ENCODE measurements at regions not wholly inside any gene's neighbourhood (a gene's known extent, or its start where the extent isn't known, plus 50 kb on each side); places are given as distances from the start of the nearest gene placed in this dataset.

DNA sequence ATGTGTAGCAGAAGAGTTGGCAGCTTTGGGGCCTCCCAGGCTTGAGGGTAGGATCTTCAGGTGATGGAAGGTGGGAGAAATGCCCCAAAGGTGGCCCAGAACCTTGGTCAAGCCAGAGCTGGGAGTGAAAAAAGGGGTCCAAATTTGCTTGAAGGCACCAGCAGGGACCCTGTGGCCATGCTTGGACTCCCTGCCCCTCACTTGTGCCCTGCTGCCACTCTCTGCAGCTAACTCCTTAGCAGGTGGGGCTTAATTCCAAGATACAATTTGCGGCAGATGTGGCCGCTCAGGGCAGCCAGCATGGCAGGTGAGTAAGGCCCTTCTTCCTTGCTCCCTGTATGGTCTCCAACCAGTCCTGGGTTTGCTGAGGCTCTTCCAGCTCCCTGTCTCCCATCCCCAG, 51.3 kb upstream of the ADRA1D start:
- DNase-seq (ENCODE audit: low read depth, low spot score) (no peak), FAIRE-seq (no peak)
- no peaks in the 10 kb centered on the region for H3K4me1 ChIP-seq (ENCODE audit: control insufficient read depth, extremely low read depth, insufficient read depth, low read length)
- intact Hi-C loops (cut with micrococcal nuclease) (no loop called here), dilution Hi-C loops (cut with MboI; ENCODE audit: extremely low pct_ligation_motif_present, low sequenced_read_pairs) (no loop called here)
- H3K27me3 ChIP-seq (ENCODE audit: control insufficient read depth in 2 of 2, insufficient read depth in 2 of 2, low read length in 2 of 2): peaks cover 3 to 4% of the 10 kb centered on the region in 2 experiments
- no peaks in the 10 kb centered on the region for H4K20me1 ChIP-seq (replicated peaks; ENCODE audit: control insufficient read depth, extremely low read depth, insufficient read depth, low read length)
- no peaks in the 10 kb centered on the region for H3K9me3 ChIP-seq (replicated peaks; ENCODE audit: control insufficient read depth, insufficient read depth, low read length)
- no peak for TF ChIP-seq JUN (IDR thresholded peaks at IDR 0.05; ENCODE audit: borderline replicate concordance, insufficient read depth, insufficient read length, low read depth)
- no peaks in the 10 kb centered on the region for H3K9me1 ChIP-seq (replicated peaks; ENCODE audit: control insufficient read depth, extremely low read depth, insufficient read depth, low read length)
- no peaks in the 10 kb centered on the region for H3K36me3 ChIP-seq (ENCODE audit: control insufficient read depth in 2 of 2, extremely low read depth in 1 of 2, insufficient read depth in 2 of 2, low read length in 2 of 2)
- no TSS peak for BruUV-seq (replicated peaks)
- no peak overlapping the region for H3K4me3 ChIP-seq (replicated peaks in 1 of 3; ENCODE audit: insufficient read depth in 1 of 3, low read depth in 1 of 3, low read length in 3 of 3)
- H2AFZ ChIP-seq (ENCODE audit: low read depth, low read length): no peak overlapping the region
- ChIA-PET POLR2A (no interaction called here), CTCF (no interaction called here)
- no peak overlapping the region for H3K4me2 ChIP-seq (ENCODE audit: insufficient read depth, low read length)
- H3K9ac ChIP-seq (replicated peaks; ENCODE audit: extremely low read depth, insufficient read depth, low read length): no peak overlapping the region
- H3K27ac ChIP-seq (ENCODE audit: insufficient read depth, low read depth, low read length): no peak overlapping the region
- H3K79me2 ChIP-seq (ENCODE audit: control insufficient read depth, insufficient read depth, low read length): no peaks in the 10 kb centered on the region

DNA sequence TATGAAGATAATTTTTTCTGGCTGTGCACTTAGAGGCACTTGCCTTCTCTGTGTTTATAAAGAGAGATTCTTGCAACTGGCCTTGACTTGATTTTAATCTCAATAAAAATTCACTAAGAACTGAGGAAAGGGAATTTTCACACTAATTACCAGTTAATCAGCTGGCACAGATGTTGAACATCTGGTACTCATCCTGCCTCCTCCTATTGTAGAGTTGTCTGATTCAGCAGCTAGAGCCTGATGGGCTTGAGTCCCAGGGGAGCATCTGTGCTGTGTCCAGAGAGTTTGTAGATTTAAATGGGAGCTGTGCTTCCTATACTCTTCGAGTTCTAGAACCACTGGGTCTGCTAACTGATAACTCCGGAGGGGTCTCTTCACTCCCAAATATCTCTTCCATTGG, 50.7 kb upstream of the ADRA1D start:
- no peaks in the 10 kb centered on the region for H3K9me1 ChIP-seq (replicated peaks; ENCODE audit: control insufficient read depth, extremely low read depth, insufficient read depth, low read length)
- H3K27me3 ChIP-seq (ENCODE audit: control insufficient read depth in 2 of 2, insufficient read depth in 2 of 2, low read length in 2 of 2): peaks cover 3 to 9% of the 10 kb centered on the region in 2 experiments
- BruUV-seq (replicated peaks): no TSS peak
- no peaks in the 10 kb centered on the region for H3K4me1 ChIP-seq (ENCODE audit: control insufficient read depth, extremely low read depth, insufficient read depth, low read length)
- H3K79me2 ChIP-seq (ENCODE audit: control insufficient read depth, insufficient read depth, low read length): no peaks in the 10 kb centered on the region
- no peak overlapping the region for H2AFZ ChIP-seq (ENCODE audit: low read depth, low read length)
- POLR2A ChIA-PET: no interaction called here
- TF ChIP-seq, protein P1, sequence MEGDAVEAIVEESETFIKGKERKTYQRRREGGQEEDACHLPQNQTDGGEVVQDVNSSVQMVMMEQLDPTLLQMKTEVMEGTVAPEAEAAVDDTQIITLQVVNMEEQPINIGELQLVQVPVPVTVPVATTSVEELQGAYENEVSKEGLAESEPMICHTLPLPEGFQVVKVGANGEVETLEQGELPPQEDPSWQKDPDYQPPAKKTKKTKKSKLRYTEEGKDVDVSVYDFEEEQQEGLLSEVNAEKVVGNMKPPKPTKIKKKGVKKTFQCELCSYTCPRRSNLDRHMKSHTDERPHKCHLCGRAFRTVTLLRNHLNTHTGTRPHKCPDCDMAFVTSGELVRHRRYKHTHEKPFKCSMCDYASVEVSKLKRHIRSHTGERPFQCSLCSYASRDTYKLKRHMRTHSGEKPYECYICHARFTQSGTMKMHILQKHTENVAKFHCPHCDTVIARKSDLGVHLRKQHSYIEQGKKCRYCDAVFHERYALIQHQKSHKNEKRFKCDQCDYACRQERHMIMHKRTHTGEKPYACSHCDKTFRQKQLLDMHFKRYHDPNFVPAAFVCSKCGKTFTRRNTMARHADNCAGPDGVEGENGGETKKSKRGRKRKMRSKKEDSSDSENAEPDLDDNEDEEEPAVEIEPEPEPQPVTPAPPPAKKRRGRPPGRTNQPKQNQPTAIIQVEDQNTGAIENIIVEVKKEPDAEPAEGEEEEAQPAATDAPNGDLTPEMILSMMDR (IDR thresholded peaks at IDR 0.05; ENCODE audit: extremely low read depth in 1 of 2, insufficient read depth in 1 of 2, low read depth in 1 of 2, low read length in 2 of 2): no peak
- TF ChIP-seq MYC (IDR thresholded peaks at IDR 0.05; ENCODE audit: low read depth, low read length): no peak
- no peak for TF ChIP-seq JUN (IDR thresholded peaks at IDR 0.05; ENCODE audit: borderline replicate concordance, insufficient read depth, insufficient read length, low read depth)
- TF ChIP-seq GATA2 (IDR thresholded peaks at IDR 0.05; ENCODE audit: insufficient read depth, insufficient read length, low read depth, low read length): no peak
- TF ChIP-seq, protein P2, sequence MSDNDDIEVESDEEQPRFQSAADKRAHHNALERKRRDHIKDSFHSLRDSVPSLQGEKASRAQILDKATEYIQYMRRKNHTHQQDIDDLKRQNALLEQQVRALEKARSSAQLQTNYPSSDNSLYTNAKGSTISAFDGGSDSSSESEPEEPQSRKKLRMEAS (IDR thresholded peaks at IDR 0.05; ENCODE audit: insufficient read depth, insufficient read length): no peak
- no peak for TF ChIP-seq POLR2A (IDR thresholded peaks at IDR 0.05; ENCODE audit: low read depth, low read length)
- no peak overlapping the region for H3K4me3 ChIP-seq (replicated peaks in 1 of 3; ENCODE audit: insufficient read depth in 1 of 3, low read depth in 1 of 3, low read length in 3 of 3)
- no peak overlapping the region for H3K9ac ChIP-seq (replicated peaks; ENCODE audit: extremely low read depth, insufficient read depth, low read length)
- FAIRE-seq: no peak
- intact Hi-C loops (cut with micrococcal nuclease) (no loop called here), dilution Hi-C loops (cut with MboI; ENCODE audit: extremely low pct_ligation_motif_present, low sequenced_read_pairs) (no loop called here)
- H3K27ac ChIP-seq (ENCODE audit: insufficient read depth, low read depth, low read length): no peak overlapping the region
- CTCF ChIA-PET: no interaction called here
- DNase-seq (ENCODE audit: low read depth, low spot score): no peak
- no peaks in the 10 kb centered on the region for H4K20me1 ChIP-seq (replicated peaks; ENCODE audit: control insufficient read depth, extremely low read depth, insufficient read depth, low read length)
- H3K9me3 ChIP-seq (replicated peaks; ENCODE audit: control insufficient read depth, insufficient read depth, low read length): no peaks in the 10 kb centered on the region
- no peak overlapping the region for H3K4me2 ChIP-seq (ENCODE audit: insufficient read depth, low read length)
- no peaks in the 10 kb centered on the region for H3K36me3 ChIP-seq (ENCODE audit: control insufficient read depth in 2 of 2, extremely low read depth in 1 of 2, insufficient read depth in 2 of 2, low read length in 2 of 2)
